Activated CD8-positive, alpha-beta memory T cell treated with anti-CD3 and anti-CD28 coated beads, Interleukin-2, amount 50 U/mL, for 24 hours (primary cell): ENCODE measurements at regions not wholly inside any gene's neighbourhood (a gene's known extent, or its start where the extent isn't known, plus 50 kb on each side); places are given as distances from the start of the nearest gene placed in this dataset.
"Not testable (repeated sequence)": the region's sequence is repeated elsewhere in the genome, so short reads cannot be mapped to it uniquely, and the experiment has no call there.

ENCODE experiments used
- DNase-seq: peaks from one replicate; pipeline ENCODE4 v3.0.0-alpha.2; 2020; ENCODE audit errors: extremely low read depth

- DNase-seq = no peak
Observed at GRCh38 chr11:10952872-10953271, 95.0 kb upstream of the ZBED5 start.

GRCh38 chr11:10947935-10948334 lies 90.1 kb upstream of the ZBED5 start:
- DNase-seq = not testable (repeated sequence)

- no peak for DNase-seq
Observed at GRCh38 chr11:10946072-10946471, 88.2 kb upstream of the ZBED5 start.

GRCh38 chr11:10945196-10945595 lies 87.3 kb upstream of the ZBED5 start:
- no peak for DNase-seq

- DNase-seq = no peak
Observed at GRCh38 chr11:10943968-10944367, 86.1 kb upstream of the ZBED5 start.

- no peak for DNase-seq
Observed at GRCh38 chr11:10942620-10943019, 84.8 kb upstream of the ZBED5 start.

GRCh38 chr11:10941871-10942270 lies 84.0 kb upstream of the ZBED5 start:
- no peak for DNase-seq

- DNase-seq = no peak
Observed at GRCh38 chr11:10941414-10941813, 83.6 kb upstream of the ZBED5 start.

- no peak for DNase-seq
Observed at GRCh38 chr11:10938650-10939387, 81.0 kb upstream of the ZBED5 start.

GRCh38 chr11:10938231-10938630 lies 80.4 kb upstream of the ZBED5 start:
- DNase-seq = no peak

GRCh38 chr11:10937385-10937771 lies 79.5 kb upstream of the ZBED5 start:
- no peak for DNase-seq

- DNase-seq = no peak
Observed at GRCh38 chr11:10936626-10937384, 79.0 kb upstream of the ZBED5 start.

GRCh38 chr11:10935015-10935559 lies 77.2 kb upstream of the ZBED5 start:
- DNase-seq = no peak

GRCh38 chr11:10934293-10934860 lies 76.5 kb upstream of the ZBED5 start:
- DNase-seq = no peak

GRCh38 chr11:10933455-10934292 lies 75.8 kb upstream of the ZBED5 start:
- DNase-seq = peak; percentile 50

- DNase-seq = no peak
Observed at GRCh38 chr11:10932976-10933375, 75.1 kb upstream of the ZBED5 start.

- DNase-seq = no peak
Observed at GRCh38 chr11:10931761-10932670, 74.2 kb upstream of the ZBED5 start.

- DNase-seq = no peak
Observed at GRCh38 chr11:10930972-10931760, 73.3 kb upstream of the ZBED5 start.

GRCh38 chr11:10930224-10930971 lies 72.5 kb upstream of the ZBED5 start:
- no peak for DNase-seq
